Glutamatergic neuron (in vitro differentiated cells): ENCODE measurements at regions not wholly inside any gene's neighbourhood (a gene's known extent, or its start where the extent isn't known, plus 50 kb on each side); places are given as distances from the start of the nearest gene placed in this dataset.

Experiments used
- DNase-seq: peaks from one replicate; pipeline ENCODE4 v3.0.0; 2022
- H3K27ac Mint-ChIP-seq: one replicate; pipeline ENCODE4 v1.8.0; 2020; ENCODE audit warnings: mild to moderate bottlenecking, mixed read lengths, inconsistent platforms; ENCODE audit not compliant: unreplicated experiment
- H3K27me3 Mint-ChIP-seq: one replicate; pipeline ENCODE4 v1.8.0; 2020; ENCODE audit warnings: mild to moderate bottlenecking, moderate library complexity, mixed read lengths, inconsistent platforms; ENCODE audit not compliant: unreplicated experiment
- H3K36me3 Mint-ChIP-seq: one replicate; pipeline ENCODE4 v1.8.0; 2020; ENCODE audit warnings: mild to moderate bottlenecking, mixed read lengths, inconsistent platforms; ENCODE audit not compliant: unreplicated experiment
- H3K4me1 Mint-ChIP-seq: one replicate; pipeline ENCODE4 v1.8.0; 2020; ENCODE audit warnings: mild to moderate bottlenecking, low read depth, mixed read lengths, inconsistent platforms; ENCODE audit not compliant: unreplicated experiment
- H3K4me3 Mint-ChIP-seq: one replicate; pipeline ENCODE4 v1.8.0; 2020; ENCODE audit warnings: mild to moderate bottlenecking, mixed read lengths, inconsistent platforms; ENCODE audit not compliant: unreplicated experiment
- H3K9me3 Mint-ChIP-seq: one replicate; pipeline ENCODE4 v1.8.0; 2020; ENCODE audit warnings: mild to moderate bottlenecking, moderate library complexity, mixed read lengths, inconsistent platforms; ENCODE audit not compliant: unreplicated experiment
- CTCF ChIP-seq: fragments of 200-600 bp; sonication (generic); IDR thresholded peaks from one replicate; pipeline ENCODE4 v1.5.0; 2021; ENCODE audit not compliant: partially characterized antibody, unreplicated experiment

GRCh38 chr1:172758259-172758658, 99.4 kb downstream of the FASLG start:
- H3K4me3 Mint-ChIP-seq, result no peak overlapping the region
- no peak overlapping the region for H3K27ac Mint-ChIP-seq
- no peaks in the 10 kb centered on the region for H3K27me3 Mint-ChIP-seq
- no peaks in the 10 kb centered on the region for H3K9me3 Mint-ChIP-seq
- no peak for TF ChIP-seq CTCF
- DNase-seq, result no peak
- H3K4me1 Mint-ChIP-seq, result no peaks in the 10 kb centered on the region
- H3K36me3 Mint-ChIP-seq, result no peaks in the 10 kb centered on the region

DNA sequence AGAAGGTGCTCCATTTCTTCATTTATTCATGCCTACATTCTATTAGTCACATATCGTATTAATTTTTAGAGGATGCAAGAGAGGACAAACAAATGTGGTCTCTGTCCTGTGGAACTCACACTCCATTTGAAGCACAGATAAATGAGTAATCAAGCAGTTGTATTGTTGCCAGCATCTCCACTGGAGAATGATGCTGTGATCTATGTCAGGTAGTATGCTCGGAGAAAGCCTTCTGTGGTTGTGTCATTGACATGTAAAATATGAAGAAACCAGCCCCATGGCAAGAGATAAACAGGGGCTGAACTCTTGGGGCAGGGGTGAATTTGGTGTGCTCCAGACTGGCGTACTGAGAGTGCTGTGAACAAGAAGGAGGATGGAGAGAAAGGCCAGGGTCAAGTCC, 101.2 kb downstream of the FASLG start:
- H3K9me3 Mint-ChIP-seq, result no peaks in the 10 kb centered on the region
- H3K4me1 Mint-ChIP-seq, result no peaks in the 10 kb centered on the region
- H3K36me3 Mint-ChIP-seq, result no peaks in the 10 kb centered on the region
- H3K4me3 Mint-ChIP-seq, result no peak overlapping the region
- no peak for TF ChIP-seq CTCF
- H3K27me3 Mint-ChIP-seq, result no peaks in the 10 kb centered on the region
- no peak for DNase-seq
- H3K27ac Mint-ChIP-seq, result no peak overlapping the region

GRCh38 chr1:172761581-172762486, 102.9 kb downstream of the FASLG start:
- Mint-ChIP-seq H3K27me3 (no peaks in the 10 kb centered on the region), H3K4me3 (no peak overlapping the region), H3K9me3 (no peaks in the 10 kb centered on the region), H3K4me1 (no peaks in the 10 kb centered on the region), H3K27ac (no peak overlapping the region), H3K36me3 (no peaks in the 10 kb centered on the region)
- no peak for TF ChIP-seq CTCF
- DNase-seq, result no peak

DNA sequence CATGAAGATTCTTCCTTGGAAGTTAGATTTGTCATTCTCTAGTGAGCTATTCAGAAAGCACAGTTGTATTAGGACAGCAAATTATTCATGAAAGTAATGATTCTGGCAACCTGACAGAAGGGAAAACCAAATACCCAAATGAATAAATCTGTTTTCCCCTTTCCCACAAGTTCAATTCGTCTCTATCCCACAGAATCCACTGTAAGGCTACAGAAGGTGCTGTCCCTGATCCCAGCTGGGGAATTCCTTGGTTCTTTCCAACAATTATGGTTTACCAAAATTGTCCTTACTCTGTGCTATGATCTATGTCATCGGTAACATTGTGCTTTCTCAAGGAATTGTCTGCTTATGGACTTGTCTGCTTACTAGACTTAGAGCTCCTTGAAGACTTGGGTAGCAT, 104.2 kb downstream of the FASLG start:
- DNase-seq, result no peak
- Mint-ChIP-seq H3K9me3 (no peaks in the 10 kb centered on the region), H3K27ac (no peak overlapping the region), H3K4me1 (no peaks in the 10 kb centered on the region), H3K27me3 (no peaks in the 10 kb centered on the region), H3K4me3 (no peak overlapping the region), H3K36me3 (no peaks in the 10 kb centered on the region)
- no peak for TF ChIP-seq CTCF

GRCh38 chr1:172764378-172764777, 105.5 kb downstream of the FASLG start:
- no peak for DNase-seq
- H3K36me3 Mint-ChIP-seq, result no peaks in the 10 kb centered on the region
- no peaks in the 10 kb centered on the region for H3K27me3 Mint-ChIP-seq
- H3K4me3 Mint-ChIP-seq, result no peak overlapping the region
- H3K9me3 Mint-ChIP-seq, result no peaks in the 10 kb centered on the region
- H3K4me1 Mint-ChIP-seq, result no peaks in the 10 kb centered on the region
- no peak for TF ChIP-seq CTCF
- H3K27ac Mint-ChIP-seq, result no peak overlapping the region
